ENCODE measurements at regions not wholly inside any gene's neighbourhood (a gene's known extent, or its start where the extent isn't known, plus 50 kb on each side); places are given as distances from the start of the nearest gene placed in this dataset.

DNA sequence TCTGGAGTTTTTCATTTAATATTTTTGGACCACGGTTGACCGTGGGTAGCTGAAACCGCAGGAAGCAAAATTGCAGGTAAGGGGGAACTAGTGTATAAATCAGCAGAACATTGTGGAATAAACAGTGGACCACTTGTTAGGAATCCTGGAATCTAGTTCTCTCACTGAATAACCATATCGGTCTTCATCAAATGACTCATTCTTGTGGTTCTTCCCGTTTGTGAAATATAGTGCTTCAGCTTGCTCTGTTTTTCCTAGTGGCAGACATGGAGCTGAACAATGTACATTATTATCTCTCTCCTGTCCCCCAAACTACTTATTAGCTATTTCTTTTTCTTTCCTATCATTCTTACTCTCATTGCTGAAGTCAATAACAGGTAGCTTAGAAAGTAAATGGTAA lies 61.9 kb downstream of the HSPA13 start:
- TF ChIP-seq POLR2A (IDR thresholded peaks at IDR 0.05): no peak
- TF ChIP-seq, protein P1, sequence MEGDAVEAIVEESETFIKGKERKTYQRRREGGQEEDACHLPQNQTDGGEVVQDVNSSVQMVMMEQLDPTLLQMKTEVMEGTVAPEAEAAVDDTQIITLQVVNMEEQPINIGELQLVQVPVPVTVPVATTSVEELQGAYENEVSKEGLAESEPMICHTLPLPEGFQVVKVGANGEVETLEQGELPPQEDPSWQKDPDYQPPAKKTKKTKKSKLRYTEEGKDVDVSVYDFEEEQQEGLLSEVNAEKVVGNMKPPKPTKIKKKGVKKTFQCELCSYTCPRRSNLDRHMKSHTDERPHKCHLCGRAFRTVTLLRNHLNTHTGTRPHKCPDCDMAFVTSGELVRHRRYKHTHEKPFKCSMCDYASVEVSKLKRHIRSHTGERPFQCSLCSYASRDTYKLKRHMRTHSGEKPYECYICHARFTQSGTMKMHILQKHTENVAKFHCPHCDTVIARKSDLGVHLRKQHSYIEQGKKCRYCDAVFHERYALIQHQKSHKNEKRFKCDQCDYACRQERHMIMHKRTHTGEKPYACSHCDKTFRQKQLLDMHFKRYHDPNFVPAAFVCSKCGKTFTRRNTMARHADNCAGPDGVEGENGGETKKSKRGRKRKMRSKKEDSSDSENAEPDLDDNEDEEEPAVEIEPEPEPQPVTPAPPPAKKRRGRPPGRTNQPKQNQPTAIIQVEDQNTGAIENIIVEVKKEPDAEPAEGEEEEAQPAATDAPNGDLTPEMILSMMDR (IDR thresholded peaks at IDR 0.05): no peak
- H3K4me1 ChIP-seq (replicated peaks in 1 of 2): no peaks in the 10 kb centered on the region
- no peaks in the 10 kb centered on the region for H3K9me3 ChIP-seq (replicated peaks in 1 of 3)
- no peak overlapping the region for H3K27ac ChIP-seq
- 70 to 77% (median 73%) methylated on average over 5 of the region's 5 CpGs for WGBS, 4 donors
- H3K36me3 ChIP-seq (replicated peaks in 1 of 2): no peaks in the 10 kb centered on the region
- no peak overlapping the region for H3K4me3 ChIP-seq
- no peak for DNase-seq
- no peaks in the 10 kb centered on the region for H3K27me3 ChIP-seq
- intact Hi-C loops (cut with DNase I): no loop called here

DNA sequence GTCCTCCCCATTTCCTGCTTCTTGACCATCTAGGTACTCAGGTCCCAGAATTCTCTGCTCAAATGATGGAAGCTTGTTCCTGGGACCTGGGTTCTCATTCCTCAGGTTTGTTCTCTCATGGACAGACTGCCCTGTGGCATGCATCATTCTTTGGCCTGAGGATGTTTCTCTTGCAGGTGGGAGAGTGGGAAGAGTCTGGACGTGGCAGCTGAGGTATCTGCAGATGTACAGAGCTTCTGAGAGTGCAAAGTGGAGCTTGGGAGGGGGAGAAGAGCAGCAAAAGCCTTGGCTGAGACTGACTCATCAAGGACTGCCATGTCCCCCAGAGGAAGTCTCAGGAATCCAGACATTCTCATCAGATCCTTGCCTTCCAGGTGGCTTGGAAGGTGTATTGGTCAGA lies 63.1 kb downstream of the HSPA13 start:
- Histone ChIP-seq H3K27me3 (no peaks in the 10 kb centered on the region), H3K27ac (no peak overlapping the region), H3K36me3 (replicated peaks in 1 of 2) (no peaks in the 10 kb centered on the region), H3K4me3 (no peak overlapping the region), H3K4me1 (replicated peaks in 1 of 2) (no peaks in the 10 kb centered on the region), H3K9me3 (replicated peaks in 1 of 3) (no peaks in the 10 kb centered on the region)
- TF ChIP-seq POLR2A (IDR thresholded peaks at IDR 0.05): no peak
- TF ChIP-seq, protein P1 (IDR thresholded peaks at IDR 0.05): no peak
- 44 to 64% (median 58%) methylated on average over 1 of the region's 1 CpG for WGBS, 4 donors
- intact Hi-C loops (cut with DNase I): no loop called here
- no peak for DNase-seq

DNA sequence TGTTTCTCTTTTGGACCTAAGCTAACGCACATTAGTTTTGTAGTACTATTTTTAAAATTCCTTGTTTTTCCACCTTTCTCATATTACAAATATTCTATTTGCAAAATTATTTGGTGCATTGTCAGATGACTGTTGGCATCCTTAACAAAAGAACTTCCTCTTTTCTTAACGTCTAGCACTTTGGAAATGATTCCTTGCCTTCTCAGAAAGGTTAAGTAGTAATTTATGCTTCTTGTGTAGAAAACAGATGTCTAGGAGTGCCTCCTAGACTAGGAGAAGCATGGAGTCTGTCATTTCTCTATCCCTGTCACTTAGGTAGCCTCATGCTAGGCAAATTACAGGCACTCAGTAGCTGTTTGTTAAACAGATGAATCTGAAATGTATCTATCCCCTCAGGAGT lies 64.4 kb downstream of the HSPA13 start:
- Histone ChIP-seq H3K27ac (no peak overlapping the region), H3K36me3 (replicated peaks in 1 of 2) (no peaks in the 10 kb centered on the region), H3K9me3 (replicated peaks in 1 of 3) (no peaks in the 10 kb centered on the region), H3K27me3 (no peaks in the 10 kb centered on the region), H3K4me1 (replicated peaks in 1 of 2) (no peaks in the 10 kb centered on the region), H3K4me3 (no peak overlapping the region)
- DNase-seq: no peak
- WGBS, 4 donors: 34 to 43% (median 38%) methylated on average over 2 of the region's 2 CpGs
- intact Hi-C loops (cut with DNase I): no loop called here
- no peak for TF ChIP-seq POLR2A (IDR thresholded peaks at IDR 0.05)
- TF ChIP-seq, protein P1 (IDR thresholded peaks at IDR 0.05): no peak

DNA sequence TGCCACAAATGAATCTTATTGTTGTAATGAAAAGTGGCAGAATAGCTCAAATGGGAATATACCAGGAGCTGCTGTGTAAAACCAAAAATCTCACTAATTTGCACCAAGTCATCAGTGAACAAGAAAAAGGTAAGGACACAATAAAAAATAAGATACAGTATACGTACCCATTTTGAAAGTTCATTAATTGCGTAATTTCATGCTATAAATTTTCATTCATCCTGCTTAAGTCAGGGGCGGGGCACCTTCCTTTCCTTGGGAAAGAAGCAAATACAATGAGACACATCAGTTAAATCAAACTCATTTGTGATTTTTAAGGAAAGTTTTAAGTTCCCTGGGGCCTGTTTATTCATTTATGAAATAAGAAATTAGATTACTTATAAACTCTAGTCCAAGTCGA lies 65.4 kb downstream of the HSPA13 start:
- Histone ChIP-seq H3K4me1 (replicated peaks in 1 of 2) (no peaks in the 10 kb centered on the region), H3K4me3 (no peak overlapping the region), H3K9me3 (replicated peaks in 1 of 3) (no peaks in the 10 kb centered on the region), H3K27ac (no peak overlapping the region), H3K36me3 (replicated peaks in 1 of 2) (no peaks in the 10 kb centered on the region), H3K27me3 (no peaks in the 10 kb centered on the region)
- WGBS, 4 donors: 71 to 77% (median 74%) methylated on average over 4 of the region's 4 CpGs
- intact Hi-C loops (cut with DNase I): no loop called here
- no peak for TF ChIP-seq POLR2A (IDR thresholded peaks at IDR 0.05)
- TF ChIP-seq, protein P1 (IDR thresholded peaks at IDR 0.05): no peak
- DNase-seq: no peak
